Lower leg skin (tissue), 3 donors: ENCODE measurements at regions not wholly inside any gene's neighbourhood (a gene's known extent, or its start where the extent isn't known, plus 50 kb on each side); places are given as distances from the start of the nearest gene placed in this dataset.

ENCODE experiments used
- POLR2A ChIP-seq, 2 donors: fragments of 450-650 bp; IDR thresholded peaks; one replicate each; pipeline ENCODE4 v1.6.1; 2016 to 2017; ENCODE audit warnings: antibody characterized with exemption in 2 of 2, mild to moderate bottlenecking in 1 of 2, moderate library complexity in 1 of 2
- TF ChIP-seq, protein P1 (sequence below), 3 donors: fragments of 450-650 bp; IDR thresholded peaks; one replicate each; pipeline ENCODE4 v1.5.1; 2016; ENCODE audit warnings: antibody characterized with exemption in 3 of 3, mild to moderate bottlenecking in 3 of 3, moderate library complexity in 2 of 3

DNA sequence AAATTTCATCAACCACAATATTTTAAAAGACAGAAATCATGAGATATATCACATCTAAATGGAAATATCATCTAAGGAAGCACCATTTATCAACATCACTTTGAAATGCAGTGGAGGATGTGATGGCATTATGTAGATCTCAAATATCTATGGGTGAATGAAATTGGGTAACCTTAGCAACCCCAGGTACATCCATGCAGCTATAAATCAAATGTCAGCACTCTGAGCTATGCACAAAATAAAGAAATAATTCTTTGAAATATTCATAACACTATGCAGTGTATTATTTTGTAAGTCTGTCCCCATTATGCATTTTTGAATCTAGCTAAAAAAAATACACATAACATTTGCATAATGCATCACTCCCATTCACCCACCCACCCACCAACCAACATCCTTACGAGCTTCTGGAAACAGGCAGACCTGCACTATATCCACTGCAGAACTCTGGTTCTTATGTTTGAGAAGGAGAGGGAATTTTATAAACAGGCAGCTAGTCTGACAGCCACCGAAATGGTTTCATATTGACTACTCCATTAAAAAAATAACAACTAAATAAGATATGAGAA is 186.8 kb downstream of the SHOX2 start:
- TF ChIP-seq, protein P1, sequence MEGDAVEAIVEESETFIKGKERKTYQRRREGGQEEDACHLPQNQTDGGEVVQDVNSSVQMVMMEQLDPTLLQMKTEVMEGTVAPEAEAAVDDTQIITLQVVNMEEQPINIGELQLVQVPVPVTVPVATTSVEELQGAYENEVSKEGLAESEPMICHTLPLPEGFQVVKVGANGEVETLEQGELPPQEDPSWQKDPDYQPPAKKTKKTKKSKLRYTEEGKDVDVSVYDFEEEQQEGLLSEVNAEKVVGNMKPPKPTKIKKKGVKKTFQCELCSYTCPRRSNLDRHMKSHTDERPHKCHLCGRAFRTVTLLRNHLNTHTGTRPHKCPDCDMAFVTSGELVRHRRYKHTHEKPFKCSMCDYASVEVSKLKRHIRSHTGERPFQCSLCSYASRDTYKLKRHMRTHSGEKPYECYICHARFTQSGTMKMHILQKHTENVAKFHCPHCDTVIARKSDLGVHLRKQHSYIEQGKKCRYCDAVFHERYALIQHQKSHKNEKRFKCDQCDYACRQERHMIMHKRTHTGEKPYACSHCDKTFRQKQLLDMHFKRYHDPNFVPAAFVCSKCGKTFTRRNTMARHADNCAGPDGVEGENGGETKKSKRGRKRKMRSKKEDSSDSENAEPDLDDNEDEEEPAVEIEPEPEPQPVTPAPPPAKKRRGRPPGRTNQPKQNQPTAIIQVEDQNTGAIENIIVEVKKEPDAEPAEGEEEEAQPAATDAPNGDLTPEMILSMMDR (IDR thresholded peaks at IDR 0.05) = no peak
- no peak for TF ChIP-seq POLR2A (IDR thresholded peaks at IDR 0.05)
